OCI-LY1 (cell line): ENCODE measurements at regions not wholly inside any gene's neighbourhood (a gene's known extent, or its start where the extent isn't known, plus 50 kb on each side); places are given as distances from the start of the nearest gene placed in this dataset.

Experiments used
- CTCF ChIP-seq: fragments of 200-600 bp; sonication (generic), shearing (Covaris generic); IDR thresholded peaks from 2 replicates; pipeline ENCODE4 v1.5.1; 2017; ENCODE audit warnings: mild to moderate bottlenecking, antibody characterized with exemption, low read length, moderate library complexity, mixed read lengths
- EZH2 ChIP-seq: fragments of 200-600 bp; sonication (generic), shearing (Covaris generic); IDR thresholded peaks from 2 replicates; pipeline ENCODE4 v1.8.0; 2017; ENCODE audit warnings: borderline replicate concordance, mixed run types, mild to moderate bottlenecking, antibody characterized with exemption, low read length, moderate library complexity, mixed read lengths

GRCh38 chr14:27315477-27315876 is 717.6 kb upstream of the NOVA1 start:
- no peak for TF ChIP-seq CTCF
- TF ChIP-seq EZH2, result no peak
